H7 (cell line): ENCODE measurements at regions not wholly inside any gene's neighbourhood (a gene's known extent, or its start where the extent isn't known, plus 50 kb on each side); places are given as distances from the start of the nearest gene placed in this dataset.
A peak's percentile ranks its signal among the peaks of the same experiment; 100 is the strongest.
"Not testable (repeated sequence)": the region's sequence is repeated elsewhere in the genome, so short reads cannot be mapped to it uniquely, and the experiment has no call there.

Experiments
- DNase-seq: peaks from one replicate; pipeline ENCODE4 v3.0.0; 2012
- H3K27me3 ChIP-seq: 2 replicates; pipeline ENCODE4 v1.6.0; 2011; ENCODE audit warnings: mild to moderate bottlenecking, low read length; ENCODE audit not compliant: control insufficient read depth, insufficient read depth
- H3K36me3 ChIP-seq: replicated peaks from 2 replicates; pipeline ENCODE4 v1.5.1; 2011; ENCODE audit warnings: low read length; ENCODE audit not compliant: control insufficient read depth, insufficient read depth
- H3K4me3 ChIP-seq: 2 replicates; pipeline ENCODE4 v1.5.1; 2011; ENCODE audit warnings: low read depth, mild to moderate bottlenecking, control low read depth, low read length, moderate library complexity; ENCODE audit not compliant: insufficient read depth

GRCh38 chr14:99035712-99036610 lies 236.0 kb downstream of the BCL11B start:
- DNase-seq, result peak; percentile 91
- Histone ChIP-seq H3K4me3 (no peak overlapping the region), H3K27me3 (no peaks in the 10 kb centered on the region), H3K36me3 (no peaks in the 10 kb centered on the region)

- no peak overlapping the region for H3K4me3 ChIP-seq
- H3K36me3 ChIP-seq, result no peaks in the 10 kb centered on the region
- H3K27me3 ChIP-seq, result no peaks in the 10 kb centered on the region
- no peak for DNase-seq
These were observed 235.2 kb downstream of the BCL11B start for GRCh38 chr14:99036611-99037293.

- H3K27me3 ChIP-seq, H3K4me3 ChIP-seq, H3K36me3 ChIP-seq, DNase-seq: not testable (repeated sequence)
These were observed 234.7 kb downstream of the BCL11B start for GRCh38 chr14:99037326-99037725.

- Histone ChIP-seq H3K27me3 (no peaks in the 10 kb centered on the region), H3K4me3 (no peak overlapping the region), H3K36me3 (no peaks in the 10 kb centered on the region)
- peak; percentile 86 for DNase-seq
These were observed 234.1 kb downstream of the BCL11B start for GRCh38 chr14:99037777-99038430.

- DNase-seq, result no peak
- Histone ChIP-seq H3K27me3 (no peaks in the 10 kb centered on the region), H3K4me3 (no peak overlapping the region), H3K36me3 (no peaks in the 10 kb centered on the region)
These were observed 233.6 kb downstream of the BCL11B start for GRCh38 chr14:99038431-99038820.

- no peak for DNase-seq
- Histone ChIP-seq H3K36me3 (no peaks in the 10 kb centered on the region), H3K27me3 (no peaks in the 10 kb centered on the region), H3K4me3 (no peak overlapping the region)
These were observed 232.5 kb downstream of the BCL11B start for GRCh38 chr14:99039331-99040041.

- Histone ChIP-seq H3K4me3 (no peak overlapping the region), H3K27me3 (no peaks in the 10 kb centered on the region), H3K36me3 (no peaks in the 10 kb centered on the region)
- peak; percentile 28 for DNase-seq
These were observed 231.9 kb downstream of the BCL11B start for GRCh38 chr14:99040052-99040451.

- H3K36me3 ChIP-seq, result no peaks in the 10 kb centered on the region
- H3K27me3 ChIP-seq, result no peaks in the 10 kb centered on the region
- DNase-seq, result peak; percentile 29
These were observed 231.3 kb downstream of the BCL11B start for GRCh38 chr14:99040711-99041110.

GRCh38 chr14:99041141-99041819 lies 230.7 kb downstream of the BCL11B start:
- DNase-seq, result no peak
- no peaks in the 10 kb centered on the region for H3K36me3 ChIP-seq
- no peak overlapping the region for H3K4me3 ChIP-seq
- H3K27me3 ChIP-seq, result no peaks in the 10 kb centered on the region

More at GRCh38 chr14:99040711-99041110, 231.3 kb downstream of the BCL11B start:
- no peak overlapping the region for H3K4me3 ChIP-seq

GRCh38 chr14:99041820-99042174 lies 230.2 kb downstream of the BCL11B start:
- DNase-seq, result peak; percentile 58
- no peaks in the 10 kb centered on the region for H3K36me3 ChIP-seq
- H3K27me3 ChIP-seq, result no peaks in the 10 kb centered on the region
- no peak overlapping the region for H3K4me3 ChIP-seq

GRCh38 chr14:99042381-99043266 lies 229.4 kb downstream of the BCL11B start:
- no peak for DNase-seq
- H3K4me3 ChIP-seq, result no peak overlapping the region
- H3K27me3 ChIP-seq, result no peaks in the 10 kb centered on the region
- no peaks in the 10 kb centered on the region for H3K36me3 ChIP-seq

- no peak overlapping the region for H3K4me3 ChIP-seq
- no peaks in the 10 kb centered on the region for H3K36me3 ChIP-seq
- no peaks in the 10 kb centered on the region for H3K27me3 ChIP-seq
- no peak for DNase-seq
These were observed 228.8 kb downstream of the BCL11B start for GRCh38 chr14:99043267-99043615.

GRCh38 chr14:99043756-99044155 lies 228.2 kb downstream of the BCL11B start:
- H3K36me3 ChIP-seq, result no peaks in the 10 kb centered on the region
- H3K27me3 ChIP-seq, result no peaks in the 10 kb centered on the region
- H3K4me3 ChIP-seq, result no peak overlapping the region
- no peak for DNase-seq
